Lung (tissue), 11 donors: ENCODE measurements at regions not wholly inside any gene's neighbourhood (a gene's known extent, or its start where the extent isn't known, plus 50 kb on each side); places are given as distances from the start of the nearest gene placed in this dataset.

Experiments
- ATAC-seq: fragments of 200-7000 bp; cut with Tn5 transposase; one replicate; pipeline ENCODE4 v1.9.1; 2020; ENCODE audit warnings: moderate number of reproducible peaks; ENCODE audit not compliant: insufficient read depth, low FRiP score
- DNase-seq, 3 donors: peaks; one replicate each; pipeline ENCODE4 v3.0.0-alpha.2; 2013 to 2017
- H3K27ac ChIP-seq, 2 donors: one replicate each; pipeline ENCODE4 v1.5.1; 2013; ENCODE audit warnings: mild to moderate bottlenecking in 2 of 2, moderate library complexity in 2 of 2, control low read depth in 1 of 2, inconsistent platforms in 1 of 2, low read depth in 1 of 2, low read length in 1 of 2
- H3K27me3 ChIP-seq, 3 donors: one replicate each; pipeline ENCODE4 v1.5.1; 2013; ENCODE audit warnings: low read length in 2 of 3; ENCODE audit not compliant: control insufficient read depth in 3 of 3, insufficient read depth in 3 of 3
- H3K36me3 ChIP-seq, 4 donors: one replicate each; pipeline ENCODE4 v1.5.1; 2013; ENCODE audit warnings: low read length in 4 of 4, mild to moderate bottlenecking in 1 of 4, moderate library complexity in 1 of 4; ENCODE audit not compliant: control insufficient read depth in 4 of 4, insufficient read depth in 4 of 4
- H3K4me1 ChIP-seq, 5 donors: one replicate each; pipeline ENCODE4 v1.5.1; 2013; ENCODE audit warnings: low read length in 5 of 5, mild to moderate bottlenecking in 2 of 5, moderate library complexity in 1 of 5; ENCODE audit not compliant: control insufficient read depth in 5 of 5, insufficient read depth in 5 of 5
- H3K4me3 ChIP-seq: one replicate; pipeline ENCODE4 v1.5.1; 2013; ENCODE audit warnings: mild to moderate bottlenecking, control low read depth, moderate library complexity
- H3K9ac ChIP-seq, 2 donors: one replicate each; pipeline ENCODE4 v1.5.1; 2013; ENCODE audit warnings: low read length in 2 of 2, control low read depth in 1 of 2; ENCODE audit not compliant: insufficient read depth in 1 of 2
- H3K9me3 ChIP-seq, 4 donors: one replicate each; pipeline ENCODE4 v1.5.1; 2013; ENCODE audit warnings: low read length in 3 of 4, mild to moderate bottlenecking in 1 of 4, moderate library complexity in 1 of 4; ENCODE audit not compliant: control insufficient read depth in 4 of 4, insufficient read depth in 3 of 4
- CTCF ChIP-seq: IDR thresholded peaks from 2 replicates; pipeline ENCODE4 v1.5.1; 2012; ENCODE audit warnings: mild to moderate bottlenecking; ENCODE audit errors: control extremely low read depth, extremely low read depth
- WGBS, 2 donors: extraction: QIAGEN DNeasy Blood & Tissue Kit; methylation state at CpG; one replicate each; pipeline ENCODE4 v1.1.7; 2013; 5-methylcytosine and 5-hydroxymethylcytosine counted together
- donor health status: control.
- donor health status: control.
- donor health status: Bipolar disorder and iron deficiency.
- donor health status: healthy.
- donor health status: DM: yes; HTN: yes; CAD: no.

GRCh38 chr12:78470354-78471195 is 394.0 kb upstream of the SYT1 start:
- Histone ChIP-seq H3K36me3 (no peaks in the 10 kb centered on the region), H3K4me3 (no peak overlapping the region), H3K9ac (no peak overlapping the region), H3K4me1 (peaks cover 0 to 9% (median 0%) of the 10 kb centered on the region in 5 donors), H3K9me3 (no peaks in the 10 kb centered on the region), H3K27me3 (no peaks in the 10 kb centered on the region), H3K27ac (no peak overlapping the region)
- ATAC-seq, result no peak
- WGBS, 2 donors, result 90 to 91% methylated on average over 3 of the region's 3 CpGs
- peak; percentile 20 to 38 (median 24) for DNase-seq
- no peak for TF ChIP-seq CTCF

GRCh38 chr12:78473136-78473535 is 391.4 kb upstream of the SYT1 start:
- H3K27ac ChIP-seq, result no peak overlapping the region
- peaks cover 0 to 16% (median 0%) of the 10 kb centered on the region in 5 donors for H3K4me1 ChIP-seq
- H3K9ac ChIP-seq, result no peak overlapping the region
- H3K27me3 ChIP-seq, result no peaks in the 10 kb centered on the region
- H3K36me3 ChIP-seq, result no peaks in the 10 kb centered on the region
- no peak for TF ChIP-seq CTCF
- H3K4me3 ChIP-seq, result no peak overlapping the region
- H3K9me3 ChIP-seq, result peaks cover 0 to 2% (median 0%) of the 10 kb centered on the region in 4 donors
- DNase-seq (peak in 2 of 3 donors; percentile 37 to 57), ATAC-seq (no peak)
- 43 to 64% methylated on average over 2 of the region's 2 CpGs for WGBS, 2 donors

GRCh38 chr12:78473561-78473960 is 391.0 kb upstream of the SYT1 start:
- Histone ChIP-seq H3K27me3 (no peaks in the 10 kb centered on the region), H3K36me3 (no peaks in the 10 kb centered on the region), H3K27ac (no peak overlapping the region), H3K4me3 (no peak overlapping the region), H3K4me1 (peaks cover 0 to 16% (median 0%) of the 10 kb centered on the region in 5 donors), H3K9ac (no peak overlapping the region), H3K9me3 (peaks cover 0 to 2% (median 0%) of the 10 kb centered on the region in 4 donors)
- ATAC-seq (no peak), DNase-seq (no peak)
- TF ChIP-seq CTCF, result no peak
- WGBS, 2 donors, result 88% methylated on average over 4 of the region's 4 CpGs
